AG09309 (cell line): ENCODE measurements at regions not wholly inside any gene's neighbourhood (a gene's known extent, or its start where the extent isn't known, plus 50 kb on each side); places are given as distances from the start of the nearest gene placed in this dataset.

ENCODE experiments used
- DNase-seq: peaks from one replicate; pipeline ENCODE4 v3.0.0-alpha.2; 2010; ENCODE audit warnings: low read depth
- H3K4me3 ChIP-seq: 2 replicates; pipeline ENCODE4 v1.5.1; 2011; ENCODE audit warnings: mild to moderate bottlenecking, low read depth, low read length, moderate library complexity; ENCODE audit not compliant: control insufficient read depth
- TF ChIP-seq, protein P1 (sequence below): IDR thresholded peaks from 2 replicates; pipeline ENCODE4 v1.5.1; 2011; ENCODE audit warnings: mild to moderate bottlenecking, low read depth, low read length, inconsistent platforms; ENCODE audit not compliant: insufficient read depth, control insufficient read depth; ENCODE audit errors: missing control alignments

- TF ChIP-seq, protein P1, sequence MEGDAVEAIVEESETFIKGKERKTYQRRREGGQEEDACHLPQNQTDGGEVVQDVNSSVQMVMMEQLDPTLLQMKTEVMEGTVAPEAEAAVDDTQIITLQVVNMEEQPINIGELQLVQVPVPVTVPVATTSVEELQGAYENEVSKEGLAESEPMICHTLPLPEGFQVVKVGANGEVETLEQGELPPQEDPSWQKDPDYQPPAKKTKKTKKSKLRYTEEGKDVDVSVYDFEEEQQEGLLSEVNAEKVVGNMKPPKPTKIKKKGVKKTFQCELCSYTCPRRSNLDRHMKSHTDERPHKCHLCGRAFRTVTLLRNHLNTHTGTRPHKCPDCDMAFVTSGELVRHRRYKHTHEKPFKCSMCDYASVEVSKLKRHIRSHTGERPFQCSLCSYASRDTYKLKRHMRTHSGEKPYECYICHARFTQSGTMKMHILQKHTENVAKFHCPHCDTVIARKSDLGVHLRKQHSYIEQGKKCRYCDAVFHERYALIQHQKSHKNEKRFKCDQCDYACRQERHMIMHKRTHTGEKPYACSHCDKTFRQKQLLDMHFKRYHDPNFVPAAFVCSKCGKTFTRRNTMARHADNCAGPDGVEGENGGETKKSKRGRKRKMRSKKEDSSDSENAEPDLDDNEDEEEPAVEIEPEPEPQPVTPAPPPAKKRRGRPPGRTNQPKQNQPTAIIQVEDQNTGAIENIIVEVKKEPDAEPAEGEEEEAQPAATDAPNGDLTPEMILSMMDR = no peak
- no peak for DNase-seq
These were observed 54.2 kb downstream of the TMEM100 start for GRCh38 chr17:55668312-55668920.

DNA sequence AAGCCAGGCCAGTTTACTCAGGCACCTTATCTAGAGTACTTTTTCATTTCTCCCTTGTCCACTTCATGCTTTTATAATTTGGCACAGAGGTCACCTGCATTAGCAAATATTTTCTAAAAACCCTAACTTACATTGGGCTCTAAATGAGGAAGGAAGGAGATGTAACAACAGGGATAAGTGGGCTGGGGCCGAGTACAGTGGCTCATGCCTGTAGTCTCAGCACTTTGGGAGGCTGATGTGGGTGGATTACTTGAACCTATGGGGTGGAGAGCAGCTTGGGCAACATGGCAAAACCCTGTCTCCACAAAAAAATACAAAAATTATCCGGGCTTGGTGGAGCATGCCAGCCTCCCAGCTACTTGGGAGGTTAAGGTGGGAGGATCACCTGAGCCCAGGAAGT lies 55.9 kb downstream of the TMEM100 start:
- TF ChIP-seq, protein P1 = no peak
- no peak overlapping the region for H3K4me3 ChIP-seq
- DNase-seq = no peak

More at GRCh38 chr17:55668312-55668920, 54.2 kb downstream of the TMEM100 start:
- no peak overlapping the region for H3K4me3 ChIP-seq

GRCh38 chr17:55664287-55664686 lies 58.4 kb downstream of the TMEM100 start:
- no peak overlapping the region for H3K4me3 ChIP-seq
- DNase-seq = no peak
- TF ChIP-seq, protein P1 = no peak

DNA sequence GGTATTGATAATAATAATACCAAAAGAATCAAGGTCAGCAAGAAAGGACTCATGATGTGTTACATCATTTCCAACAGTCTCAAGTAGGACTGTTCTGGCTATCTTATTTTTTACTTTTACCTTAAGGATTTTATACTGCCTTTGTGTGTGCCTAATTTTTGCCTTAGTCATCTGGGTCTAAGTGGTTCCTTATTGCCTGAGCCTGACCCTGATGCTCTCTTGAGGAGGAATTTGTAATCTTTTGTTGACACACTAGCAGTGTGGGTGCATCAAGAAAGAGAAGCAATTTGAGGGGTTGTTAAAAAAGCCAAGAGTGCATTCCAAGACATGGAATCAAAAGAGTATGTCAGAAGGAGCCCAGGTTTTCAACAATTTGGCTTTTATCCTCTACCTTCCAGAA lies 59.3 kb downstream of the TMEM100 start:
- TF ChIP-seq, protein P1 = no peak
- no peak overlapping the region for H3K4me3 ChIP-seq
- DNase-seq = no peak

GRCh38 chr17:55661963-55662834 lies 60.5 kb downstream of the TMEM100 start:
- TF ChIP-seq, protein P1 = no peak
- no peak overlapping the region for H3K4me3 ChIP-seq
- DNase-seq = no peak

DNA sequence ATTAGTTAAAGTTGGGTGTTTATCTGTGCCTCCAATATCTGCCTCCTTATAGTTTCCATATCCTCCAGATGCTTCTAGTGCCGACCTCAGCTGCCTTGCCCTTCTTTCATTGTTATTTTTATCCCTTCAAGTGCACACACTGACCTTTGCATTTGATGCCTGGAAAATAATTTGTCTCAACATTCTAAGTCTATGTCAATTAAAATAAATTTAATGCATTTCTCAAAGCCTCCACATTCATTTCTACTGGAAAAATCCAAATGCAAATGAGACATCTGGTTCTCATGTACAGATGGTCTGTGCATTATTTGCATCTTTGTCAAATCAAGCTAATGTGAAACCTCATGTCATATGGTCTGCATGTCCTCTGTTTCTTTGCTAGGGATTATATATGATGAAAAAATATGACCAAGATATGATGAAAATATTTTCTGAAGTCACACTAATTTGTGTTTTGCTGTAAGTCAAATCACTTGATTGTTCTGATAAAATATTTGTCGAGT lies 61.4 kb downstream of the TMEM100 start:
- no peak overlapping the region for H3K4me3 ChIP-seq
- DNase-seq = no peak
- TF ChIP-seq, protein P1 = no peak
